AG04450 (cell line): ENCODE measurements at regions not wholly inside any gene's neighbourhood (a gene's known extent, or its start where the extent isn't known, plus 50 kb on each side); places are given as distances from the start of the nearest gene placed in this dataset.

ENCODE experiments used
- CTCF ChIA-PET: fragments of 300-600, 350-600 bp; formaldehyde crosslinking; extraction: SDS; loops from one replicate; lab custom pipeline; 2022; ENCODE audit warnings: antibody characterized with exemption, inconsistent platforms; lab: Charles Lee
- POLR2A ChIA-PET: fragments of 350-600 bp; formaldehyde crosslinking; extraction: SDS; loops from one replicate; lab custom pipeline; 2021; ENCODE audit warnings: antibody characterized with exemption, inconsistent platforms; lab: Yijun Ruan, JAX
- DNase-seq: peaks from one replicate; pipeline ENCODE4 v3.0.0-alpha.2; 2011; ENCODE audit warnings: low read depth, low spot score
- H3K27ac ChIP-seq: one replicate; pipeline ENCODE4 v1.5.1; 2012; ENCODE audit warnings: low read depth, low read length, control low read depth
- H3K27me3 ChIP-seq: one replicate; pipeline ENCODE4 v1.6.0; 2012; ENCODE audit warnings: low read length; ENCODE audit not compliant: control insufficient read depth, insufficient read depth
- H3K4me3 ChIP-seq: 2 replicates; pipeline ENCODE4 v1.5.1; 2011; ENCODE audit warnings: mild to moderate bottlenecking, low read depth, low read length, control low read depth
- H3K9me3 ChIP-seq: 2 replicates; pipeline ENCODE4 v1.5.1; 2012; ENCODE audit warnings: low read length; ENCODE audit not compliant: control insufficient read depth, insufficient read depth
- TF ChIP-seq, protein P1 (sequence below): IDR thresholded peaks from 2 replicates; pipeline ENCODE4 v1.5.1; 2011; ENCODE audit warnings: low read depth, low read length, control low read depth, inconsistent platforms

DNA sequence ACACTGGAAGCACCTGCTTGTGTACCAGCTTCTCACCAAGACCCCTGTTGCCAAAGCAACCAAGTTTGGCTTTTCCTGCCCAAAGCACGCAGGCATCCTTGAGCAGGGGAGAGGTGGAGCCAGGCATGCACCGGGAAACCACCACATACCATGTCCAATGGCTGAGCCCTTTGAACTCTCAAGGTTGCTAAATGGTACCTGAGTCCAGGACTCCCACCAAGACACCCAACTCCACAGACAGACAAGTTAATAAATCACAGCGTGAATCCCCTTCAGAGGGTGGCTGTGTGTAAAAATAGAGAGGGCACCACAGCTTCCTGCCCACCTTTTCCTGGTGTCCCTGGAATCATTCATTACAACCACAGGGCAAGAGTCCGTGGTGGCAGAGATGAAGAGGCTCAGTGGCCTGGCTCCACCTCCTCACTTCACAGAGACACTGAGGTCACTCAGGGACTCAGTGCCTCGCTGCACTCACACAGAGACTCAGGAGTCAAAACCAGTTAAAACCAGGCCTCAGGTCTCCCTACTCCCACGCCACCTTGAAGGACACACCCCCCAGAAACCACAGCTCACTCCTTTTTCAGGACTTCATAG is 143.7 kb downstream of the C5orf15 start:
- CTCF ChIA-PET: no interaction called here
- no peak for DNase-seq
- Histone ChIP-seq H3K9me3 (no peaks in the 10 kb centered on the region), H3K4me3 (no peak overlapping the region), H3K27ac (no peak overlapping the region), H3K27me3 (peaks cover 18% of the 10 kb centered on the region)
- TF ChIP-seq, protein P1, sequence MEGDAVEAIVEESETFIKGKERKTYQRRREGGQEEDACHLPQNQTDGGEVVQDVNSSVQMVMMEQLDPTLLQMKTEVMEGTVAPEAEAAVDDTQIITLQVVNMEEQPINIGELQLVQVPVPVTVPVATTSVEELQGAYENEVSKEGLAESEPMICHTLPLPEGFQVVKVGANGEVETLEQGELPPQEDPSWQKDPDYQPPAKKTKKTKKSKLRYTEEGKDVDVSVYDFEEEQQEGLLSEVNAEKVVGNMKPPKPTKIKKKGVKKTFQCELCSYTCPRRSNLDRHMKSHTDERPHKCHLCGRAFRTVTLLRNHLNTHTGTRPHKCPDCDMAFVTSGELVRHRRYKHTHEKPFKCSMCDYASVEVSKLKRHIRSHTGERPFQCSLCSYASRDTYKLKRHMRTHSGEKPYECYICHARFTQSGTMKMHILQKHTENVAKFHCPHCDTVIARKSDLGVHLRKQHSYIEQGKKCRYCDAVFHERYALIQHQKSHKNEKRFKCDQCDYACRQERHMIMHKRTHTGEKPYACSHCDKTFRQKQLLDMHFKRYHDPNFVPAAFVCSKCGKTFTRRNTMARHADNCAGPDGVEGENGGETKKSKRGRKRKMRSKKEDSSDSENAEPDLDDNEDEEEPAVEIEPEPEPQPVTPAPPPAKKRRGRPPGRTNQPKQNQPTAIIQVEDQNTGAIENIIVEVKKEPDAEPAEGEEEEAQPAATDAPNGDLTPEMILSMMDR: no peak
- POLR2A ChIA-PET: no interaction called here

DNA sequence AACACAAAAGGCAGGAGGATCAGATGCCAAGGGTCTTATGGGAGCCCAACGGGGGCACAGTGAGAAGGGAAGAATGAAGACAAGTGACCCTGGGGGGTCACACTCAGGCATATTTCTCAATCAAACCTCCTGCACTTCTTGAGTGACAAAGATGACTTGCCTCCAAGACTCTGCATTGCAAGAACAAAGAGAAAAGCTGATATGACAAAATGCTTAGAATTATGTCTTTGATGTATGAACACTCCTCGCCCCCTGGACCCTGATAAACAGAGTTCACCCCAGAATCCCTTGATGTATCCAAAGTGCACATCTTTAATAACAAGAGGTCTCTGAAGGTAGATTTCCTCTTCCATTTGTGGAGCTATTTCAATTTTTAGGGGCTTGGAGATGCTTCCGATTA is 146.5 kb downstream of the C5orf15 start:
- peaks cover 16% of the 10 kb centered on the region for H3K27me3 ChIP-seq
- ChIA-PET POLR2A (no interaction called here), CTCF (no interaction called here)
- TF ChIP-seq, protein P1: no peak
- no peak overlapping the region for H3K4me3 ChIP-seq
- no peaks in the 10 kb centered on the region for H3K9me3 ChIP-seq
- no peak overlapping the region for H3K27ac ChIP-seq
- DNase-seq: no peak

DNA sequence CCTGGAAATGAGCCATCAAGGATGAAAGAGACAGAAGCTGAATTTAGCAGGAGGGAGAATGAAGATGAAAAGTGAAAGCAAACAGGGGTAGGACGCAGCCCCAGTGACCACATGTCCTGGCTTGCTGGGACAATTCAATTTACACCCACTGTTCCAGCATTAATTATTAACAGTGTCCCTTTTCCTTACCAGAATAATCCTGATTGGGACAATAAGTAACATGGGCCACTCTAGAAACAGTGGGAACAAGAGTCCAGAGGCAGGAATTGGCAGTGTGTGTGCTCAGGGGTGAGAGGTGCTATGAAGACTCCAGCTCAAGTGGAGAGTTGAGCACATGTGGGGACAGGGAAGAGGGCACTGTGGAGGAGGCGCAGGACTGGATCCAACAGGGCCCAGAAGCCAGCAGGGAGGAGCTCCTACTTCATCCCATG is 147.1 kb downstream of the C5orf15 start:
- ChIA-PET CTCF (no interaction called here), POLR2A (no interaction called here)
- TF ChIP-seq, protein P1: no peak
- H3K27me3 ChIP-seq: peaks cover 16% of the 10 kb centered on the region
- no peak for DNase-seq
- no peaks in the 10 kb centered on the region for H3K9me3 ChIP-seq
- H3K27ac ChIP-seq: no peak overlapping the region
- no peak overlapping the region for H3K4me3 ChIP-seq

DNA sequence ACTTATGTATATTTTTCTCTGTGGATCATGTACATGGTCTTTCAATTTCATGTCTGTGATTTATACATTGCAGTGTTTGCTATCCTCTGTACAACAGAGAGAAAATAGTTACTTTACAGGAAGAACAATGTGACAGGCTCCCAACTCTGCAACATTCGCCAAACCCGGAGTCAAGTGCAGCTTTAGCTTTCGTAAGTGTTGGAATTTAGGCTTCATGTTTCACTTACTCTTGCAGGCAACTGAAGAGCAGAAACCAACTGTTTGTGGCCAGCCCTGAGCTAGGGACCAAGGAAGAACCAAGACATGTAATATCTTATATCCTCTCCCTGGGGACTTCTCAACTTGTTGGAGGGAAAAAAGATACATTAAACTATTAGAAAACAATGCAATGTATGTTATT is 147.9 kb downstream of the C5orf15 start:
- Histone ChIP-seq H3K27ac (no peak overlapping the region), H3K27me3 (peaks cover 12% of the 10 kb centered on the region), H3K4me3 (no peak overlapping the region), H3K9me3 (no peaks in the 10 kb centered on the region)
- POLR2A ChIA-PET: no interaction called here
- no peak for DNase-seq
- CTCF ChIA-PET: no interaction called here
- TF ChIP-seq, protein P1: no peak

DNA sequence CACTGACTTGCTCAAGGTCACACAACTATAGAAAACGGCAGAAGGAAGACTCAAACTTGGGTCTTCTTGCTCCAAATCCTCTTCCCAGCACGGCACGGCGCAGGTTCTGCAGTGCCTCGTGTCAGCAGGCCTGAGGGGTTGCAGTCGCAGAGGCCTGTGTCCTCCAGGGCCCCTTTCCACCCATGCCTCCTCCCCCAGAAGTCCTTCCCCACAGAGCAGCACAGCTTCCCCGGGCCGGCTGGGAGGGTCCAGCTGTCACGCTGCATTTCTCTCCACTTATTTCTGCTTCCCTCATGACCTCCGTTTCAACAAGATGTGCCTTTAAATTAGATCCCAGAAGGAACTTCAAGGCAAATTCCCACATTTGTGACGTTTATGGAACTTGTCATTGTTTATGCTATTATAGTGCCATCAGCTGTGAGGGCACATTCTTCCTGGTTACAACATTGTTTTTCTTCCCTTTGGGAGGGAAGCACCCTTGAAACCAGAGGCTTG is 148.4 kb downstream of the C5orf15 start:
- Histone ChIP-seq H3K27ac (no peak overlapping the region), H3K27me3 (peaks cover 12% of the 10 kb centered on the region), H3K4me3 (no peak overlapping the region), H3K9me3 (no peaks in the 10 kb centered on the region)
- CTCF ChIA-PET: no interaction called here
- POLR2A ChIA-PET: no interaction called here
- no peak for DNase-seq
- TF ChIP-seq, protein P1: no peak
